Dermis blood vessel endothelial cell (primary cell): ENCODE measurements at regions not wholly inside any gene's neighbourhood (a gene's known extent, or its start where the extent isn't known, plus 50 kb on each side); places are given as distances from the start of the nearest gene placed in this dataset.

Source experiments
- DNase-seq: peaks from one replicate; pipeline ENCODE4 v3.0.0; 2010

DNA sequence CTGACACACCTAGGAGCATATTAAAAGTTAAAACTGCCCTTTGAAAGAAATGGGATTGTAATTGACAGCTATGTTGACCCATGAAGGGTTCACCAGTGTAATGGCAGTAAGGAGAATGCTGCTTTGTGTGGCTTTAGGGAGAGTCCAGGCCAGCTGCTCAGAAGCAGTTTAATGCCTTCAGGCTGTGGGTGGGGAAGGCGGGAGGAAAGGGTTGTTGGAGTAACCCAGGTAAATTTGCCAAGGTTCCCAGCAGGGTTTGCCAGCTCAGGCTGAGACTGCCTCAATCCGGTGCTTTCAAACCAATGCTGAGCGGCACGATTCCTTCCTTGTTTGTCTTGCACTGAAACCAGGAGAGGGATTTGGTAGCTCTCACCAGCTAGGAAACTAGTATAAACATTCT is 637.2 kb downstream of the INHBA start:
- DNase-seq: no peak

DNA sequence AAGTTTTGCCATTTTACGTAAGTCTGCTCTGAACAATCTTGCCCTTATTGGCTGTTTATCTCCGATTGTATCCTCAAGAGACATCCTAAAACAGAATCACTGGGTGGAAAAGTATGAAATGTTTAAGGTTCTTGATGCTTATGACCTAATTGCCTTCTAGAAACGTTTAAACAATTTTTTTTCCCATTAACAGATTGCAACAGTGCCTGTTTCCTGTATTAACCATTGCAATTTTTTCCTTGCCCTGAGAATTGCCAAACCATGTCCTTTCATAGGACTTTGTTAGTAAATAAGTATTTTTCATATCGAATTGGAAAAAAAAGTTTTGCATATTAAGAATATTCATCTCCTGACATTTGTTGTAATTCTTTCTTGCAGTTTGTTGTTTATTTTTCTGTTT is 639.8 kb downstream of the INHBA start:
- DNase-seq: no peak

DNA sequence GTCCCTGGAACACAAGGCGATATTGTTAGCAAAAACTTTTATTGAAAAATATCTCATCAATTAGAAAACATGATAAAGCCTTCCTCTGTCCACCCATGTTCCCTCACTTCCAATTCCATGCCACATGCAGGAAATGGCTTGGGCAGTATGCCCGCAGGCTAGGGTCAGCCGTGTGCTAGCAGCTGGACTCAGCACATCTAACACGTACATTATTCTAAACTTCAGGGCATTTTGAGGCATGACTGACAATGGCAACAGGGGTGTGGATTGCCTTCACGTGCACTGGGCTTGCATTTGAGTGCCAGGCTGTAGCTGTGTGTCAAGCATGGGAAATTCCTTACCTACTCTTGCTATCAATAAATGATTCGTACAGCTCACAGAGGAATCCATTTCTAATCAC is 642.1 kb downstream of the INHBA start:
- no peak for DNase-seq

DNA sequence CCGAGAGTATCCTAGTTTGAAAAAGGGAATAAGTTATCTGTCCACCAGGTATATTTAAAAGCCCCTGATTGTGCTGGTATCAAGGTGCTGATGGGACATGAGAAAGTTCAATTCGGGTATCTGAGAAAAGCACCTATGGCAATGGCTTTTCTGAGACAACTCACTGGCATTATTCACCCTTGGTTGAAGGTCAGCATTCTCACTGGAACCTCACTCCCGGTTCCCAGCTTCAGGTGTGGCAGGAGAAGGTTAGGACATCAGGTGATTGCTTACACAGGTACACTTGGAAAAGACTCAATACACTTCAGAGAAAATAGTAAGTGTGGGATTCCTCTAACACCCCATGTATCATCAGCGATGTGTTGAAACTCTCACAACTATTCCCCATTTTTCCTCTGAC is 643.1 kb downstream of the INHBA start:
- no peak for DNase-seq

DNA sequence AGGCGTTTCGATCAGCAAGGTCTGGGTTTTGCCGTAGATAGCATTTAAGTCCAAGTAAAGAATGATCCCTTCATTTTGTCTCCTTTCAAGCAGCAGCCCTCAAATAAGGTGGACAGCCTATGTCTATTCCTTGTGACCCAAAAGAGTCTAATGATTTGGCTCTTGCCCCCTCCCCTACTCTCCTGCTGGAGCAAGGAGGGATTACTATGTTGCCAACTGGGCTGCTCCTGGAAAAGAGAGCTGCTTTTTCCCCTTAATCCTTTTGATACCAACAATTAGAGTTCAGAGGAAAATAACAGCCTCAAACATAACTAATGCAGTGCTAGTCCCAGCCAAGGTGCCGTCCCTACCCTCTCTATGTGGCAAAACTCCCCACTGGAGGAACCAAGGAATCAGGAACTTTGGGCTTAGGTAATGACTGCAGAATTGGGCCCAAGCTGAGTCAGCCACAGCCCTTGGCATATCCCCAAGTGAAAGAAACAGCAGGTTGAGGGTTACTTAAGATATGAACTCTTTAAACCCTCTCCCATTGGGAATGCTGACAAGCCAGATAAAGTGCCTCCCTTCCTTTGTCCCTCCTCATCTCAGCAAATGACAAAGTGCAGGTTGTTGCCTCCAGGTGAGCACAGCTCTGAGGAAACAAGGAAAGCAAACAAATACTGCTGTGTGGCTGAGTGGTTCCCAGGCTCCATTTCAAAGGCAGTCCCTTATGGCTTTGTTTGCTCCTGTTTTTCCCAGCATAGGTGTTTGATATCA is 643.7 kb downstream of the INHBA start:
- no peak for DNase-seq

DNA sequence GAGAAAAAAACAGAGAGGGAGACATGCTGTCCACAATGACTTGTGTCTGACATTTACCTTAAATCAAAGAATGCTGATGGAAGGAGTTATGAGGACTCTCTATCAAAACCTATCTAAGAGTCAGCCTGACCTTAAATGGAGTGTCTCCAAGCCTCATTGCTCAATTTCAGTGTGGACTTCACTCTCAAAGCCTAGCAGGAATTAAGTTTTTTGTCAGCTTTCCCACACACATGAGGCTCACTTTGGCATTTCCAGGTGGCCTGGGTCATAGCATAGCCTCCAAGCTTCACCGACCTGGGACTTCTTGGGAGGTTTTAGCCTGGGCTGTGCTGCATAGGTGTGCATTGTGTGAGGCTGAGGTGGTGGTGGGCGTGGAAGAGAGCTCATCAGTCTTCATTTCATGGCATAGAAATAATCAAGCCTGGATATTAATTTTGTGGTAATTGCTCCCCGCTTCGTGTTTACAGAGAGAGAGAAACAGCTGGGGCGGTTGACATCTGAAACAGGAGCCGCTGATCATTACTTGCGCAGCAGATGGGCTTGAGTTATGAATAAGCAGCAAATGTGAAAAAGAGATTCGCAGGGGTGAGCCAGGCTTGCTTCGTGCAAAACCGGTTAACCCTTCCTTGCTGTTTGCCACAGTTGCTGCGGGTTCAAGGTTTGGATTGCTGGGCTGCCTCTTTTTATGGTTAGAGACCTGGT is 647.8 kb downstream of the INHBA start:
- DNase-seq: no peak

DNA sequence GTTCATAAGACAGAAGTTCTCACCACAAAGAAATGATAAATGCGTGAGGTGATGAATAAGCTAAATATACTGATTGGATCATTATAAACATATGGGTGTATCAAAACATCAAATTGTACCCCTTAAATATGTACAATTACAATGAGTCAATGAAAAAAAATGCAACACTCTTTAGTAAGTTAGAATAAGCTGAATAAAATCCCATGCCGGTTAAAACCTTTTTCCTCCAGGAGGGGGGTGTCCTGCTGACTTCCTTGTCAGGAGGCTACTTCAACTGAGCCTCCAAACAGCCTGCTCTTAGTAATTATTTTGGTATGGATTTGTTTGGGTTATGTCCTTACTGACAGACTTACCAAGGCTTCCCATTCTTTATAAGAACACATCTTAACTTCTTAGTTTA is 649.1 kb downstream of the INHBA start:
- DNase-seq: no peak

DNA sequence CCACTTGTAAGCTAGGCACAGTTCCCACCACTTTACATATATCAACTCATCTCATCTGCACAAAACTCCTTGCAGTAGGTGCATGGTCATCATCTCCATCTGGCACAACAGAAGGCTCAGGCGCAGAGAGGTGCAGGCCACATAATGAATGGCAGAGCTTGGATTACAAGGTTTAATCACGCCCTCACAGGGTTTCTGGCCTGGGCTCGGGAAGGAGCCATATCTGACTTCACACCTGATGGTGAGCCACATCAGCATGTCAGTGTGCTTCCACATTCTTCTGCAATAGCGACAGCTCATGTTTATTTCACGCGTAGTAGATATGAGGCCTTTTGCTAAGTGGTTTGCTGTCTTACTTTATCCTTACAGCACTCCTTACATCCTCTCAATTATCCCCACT is 650.2 kb downstream of the INHBA start:
- no peak for DNase-seq

DNA sequence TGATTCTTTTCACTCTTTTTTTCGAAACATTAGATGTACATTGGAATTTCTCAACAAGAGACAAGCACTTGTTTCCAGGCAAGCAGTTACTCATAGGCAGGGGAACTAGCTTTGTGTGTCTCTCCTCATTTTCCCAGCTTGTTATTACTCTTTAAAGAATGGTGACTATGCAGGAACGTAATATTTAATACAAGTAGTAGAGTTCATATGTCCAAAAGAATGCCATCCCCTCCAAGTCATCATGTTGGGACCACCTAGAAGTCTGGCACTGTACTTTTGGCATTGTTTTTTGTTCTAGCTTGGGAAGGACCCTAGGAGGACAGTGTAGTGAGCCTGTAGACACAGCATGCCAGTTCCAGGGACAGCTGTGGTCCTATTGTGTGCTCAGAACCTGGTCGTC is 650.7 kb downstream of the INHBA start:
- no peak for DNase-seq

DNA sequence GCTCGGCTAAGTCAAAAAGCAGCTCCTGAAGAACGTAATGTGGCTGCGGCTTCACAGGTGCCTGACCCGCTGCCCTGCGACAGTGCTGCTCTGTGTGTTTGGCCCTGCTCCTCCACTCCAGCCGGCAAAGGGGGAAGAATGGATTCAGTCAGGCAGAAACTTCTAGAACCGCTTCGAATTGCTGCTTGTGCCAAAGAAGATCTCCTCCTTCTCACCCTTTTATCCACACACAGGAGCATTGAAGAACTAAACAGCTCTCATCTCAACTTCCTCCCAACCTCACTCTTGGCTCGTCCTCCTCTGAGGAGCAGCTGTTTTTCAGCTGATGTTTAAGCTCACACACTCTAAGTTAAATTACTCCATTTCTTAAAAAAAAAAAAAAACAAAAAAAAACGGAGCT is 651.4 kb downstream of the INHBA start:
- no peak for DNase-seq

DNA sequence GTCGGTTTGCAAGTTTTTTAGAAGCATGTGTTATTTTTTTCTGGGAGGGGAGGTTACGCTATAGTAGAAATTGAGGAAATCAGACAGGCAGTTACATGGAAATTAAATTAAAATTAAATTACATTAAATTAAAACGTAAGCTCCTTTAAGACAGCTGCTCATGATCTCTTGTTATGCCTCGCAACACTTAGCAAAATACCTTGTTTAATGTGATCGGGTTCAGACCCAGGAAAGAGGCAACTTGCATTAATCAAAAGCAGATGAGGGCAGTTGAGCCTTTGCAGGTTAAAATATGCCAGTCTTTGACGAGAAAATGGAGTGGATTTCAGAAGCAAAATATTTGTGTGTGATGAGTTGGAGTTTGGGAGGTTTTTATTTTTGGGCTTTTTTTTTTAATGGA is 651.8 kb downstream of the INHBA start:
- no peak for DNase-seq

DNA sequence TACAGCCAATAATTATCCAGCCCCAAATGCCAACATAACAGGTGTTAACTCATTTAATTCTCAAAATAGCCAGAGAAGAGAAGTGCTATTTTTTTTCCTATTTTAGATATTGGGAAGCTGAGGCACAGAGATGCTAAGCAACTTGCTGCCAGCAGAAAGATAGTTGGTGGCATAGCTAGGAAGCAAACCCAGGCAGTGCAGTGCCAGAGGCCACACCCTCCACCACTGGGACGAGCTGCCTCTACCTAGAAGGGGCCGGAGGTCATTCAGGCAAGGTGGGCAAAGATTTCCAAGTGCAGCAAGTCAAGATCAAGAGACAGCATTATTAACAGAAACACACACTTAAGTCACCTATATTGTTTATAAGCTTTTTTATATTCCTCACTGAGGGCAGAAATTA is 654.1 kb downstream of the INHBA start:
- DNase-seq: no peak

DNA sequence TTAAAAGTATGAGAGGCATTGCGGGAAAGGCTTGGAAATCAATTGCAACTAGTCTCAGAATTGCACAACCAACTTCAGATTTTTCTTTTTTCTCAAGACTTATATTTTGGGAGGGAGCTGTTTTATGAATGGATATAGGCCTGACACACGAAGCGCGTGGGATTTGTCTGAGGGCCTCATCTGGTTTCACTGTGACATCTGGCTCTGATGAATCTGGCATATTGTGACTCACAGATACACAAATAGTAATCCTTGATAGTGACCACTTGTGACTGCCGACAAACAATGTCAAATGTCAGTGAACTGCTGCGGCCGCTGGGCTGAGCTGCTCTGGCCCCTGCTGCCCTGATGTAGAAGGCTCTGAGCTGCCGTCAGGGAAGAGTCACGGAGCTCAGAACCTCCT is 655.1 kb downstream of the INHBA start:
- DNase-seq: no peak

DNA sequence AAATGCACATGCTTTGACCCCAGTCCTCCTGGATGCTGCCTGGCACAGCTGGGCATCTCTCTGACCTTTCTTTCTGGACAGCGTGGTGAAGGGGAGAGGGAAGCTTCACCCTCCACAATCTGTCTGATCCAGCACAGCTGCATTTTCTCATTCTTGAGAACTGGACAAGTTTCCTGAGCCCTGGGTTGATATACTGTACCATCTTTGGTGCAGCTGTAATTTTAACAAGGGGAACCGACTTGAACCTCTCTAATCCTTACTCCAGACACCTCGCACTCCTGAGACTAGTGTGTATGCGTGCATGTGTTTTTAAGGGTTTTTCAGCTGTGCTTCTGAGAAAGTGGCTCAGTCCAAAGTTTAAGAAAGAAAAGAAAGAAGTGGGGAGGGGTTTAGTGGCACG is 655.7 kb downstream of the INHBA start:
- no peak for DNase-seq

DNA sequence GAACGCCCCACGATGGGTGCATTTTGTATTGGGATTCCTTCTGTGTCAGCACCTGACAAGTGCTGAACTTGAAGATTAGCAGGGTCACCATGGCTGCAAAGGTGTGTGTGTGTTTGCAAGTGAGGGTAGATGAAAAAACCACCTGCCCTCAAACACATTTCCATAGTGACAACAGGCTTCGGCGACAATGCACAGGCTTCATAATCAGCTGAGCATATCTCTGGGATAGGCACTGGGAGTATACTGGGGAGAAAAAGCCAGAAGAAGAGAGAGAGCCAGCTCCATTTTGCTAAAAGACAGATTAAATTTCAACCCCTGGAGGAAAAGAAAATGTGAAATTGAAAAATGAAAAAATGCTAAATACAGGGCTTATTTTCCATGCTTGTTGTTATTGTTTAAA is 656.1 kb downstream of the INHBA start:
- no peak for DNase-seq

DNA sequence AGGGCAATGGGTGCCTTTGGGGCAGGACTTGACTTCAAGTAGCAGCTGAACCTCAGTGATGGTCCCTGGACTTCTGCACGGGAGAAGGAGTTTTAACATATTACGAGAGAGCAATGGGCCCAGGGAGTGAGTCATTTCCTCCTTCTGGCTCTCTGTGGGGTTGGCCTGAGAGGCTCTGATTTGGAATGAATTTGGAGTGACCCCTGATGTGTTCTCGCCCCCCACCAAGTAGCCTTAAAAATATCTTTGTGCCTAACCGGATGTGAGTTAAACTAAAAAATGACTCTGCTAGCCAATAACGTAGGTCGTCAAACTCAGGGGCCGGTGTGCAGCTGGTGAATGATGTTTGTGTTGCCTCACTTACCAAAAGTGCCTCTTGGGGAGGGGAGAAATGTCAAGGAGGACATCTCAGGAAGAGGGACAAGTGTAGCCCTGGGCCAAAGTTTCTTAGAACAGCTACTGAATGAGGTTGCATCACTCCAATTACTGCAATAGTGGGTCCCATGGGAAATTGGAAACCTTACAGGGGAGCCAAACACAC is 656.6 kb downstream of the INHBA start:
- peak; percentile 13 for DNase-seq

DNA sequence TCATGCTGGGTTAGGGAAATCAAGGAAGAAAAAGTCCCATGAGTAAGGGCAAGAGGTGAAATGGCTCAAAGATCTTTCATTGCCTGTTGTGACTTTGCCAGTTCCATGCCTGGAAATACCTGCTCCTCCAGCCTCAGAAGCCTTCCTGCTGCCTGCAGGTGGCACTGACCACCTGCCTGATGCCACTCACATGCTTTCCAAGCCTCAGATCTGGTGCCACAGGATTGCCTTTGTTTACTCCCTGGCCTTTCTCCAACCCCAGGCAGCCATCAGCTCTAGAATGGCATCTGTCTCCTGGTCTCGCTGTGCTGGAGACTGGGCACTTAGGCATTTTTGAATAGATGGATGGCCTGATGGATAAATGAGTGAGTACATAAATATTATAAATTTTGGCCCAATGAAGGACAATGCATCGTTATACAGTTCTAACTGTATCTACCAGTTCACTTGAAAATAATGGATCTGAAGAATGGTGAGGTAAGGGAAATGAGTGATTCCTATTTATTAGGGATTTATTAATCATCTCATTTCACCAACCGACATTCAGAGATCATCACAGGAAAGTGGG is 657.2 kb downstream of the INHBA start:
- peak; percentile 37 for DNase-seq

DNA sequence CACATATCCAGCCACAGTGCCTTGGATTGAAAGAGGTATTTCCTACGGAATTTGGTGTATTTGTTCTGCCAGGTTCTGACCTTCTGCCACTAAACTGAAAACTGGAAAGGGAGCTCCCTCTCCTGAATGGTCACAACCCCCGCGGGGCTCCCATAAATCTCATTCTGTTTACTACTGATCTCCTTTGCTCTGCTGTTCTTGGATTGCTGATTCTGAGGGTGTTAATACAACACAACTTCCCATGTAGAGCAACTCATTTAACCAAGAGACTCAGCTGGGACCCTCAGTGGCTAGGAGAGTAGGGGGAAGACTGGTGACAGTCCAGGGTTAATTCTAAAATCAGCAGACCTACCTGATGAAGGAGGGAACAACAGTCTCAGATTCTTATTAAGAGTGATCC is 662.9 kb downstream of the INHBA start:
- no peak for DNase-seq

DNA sequence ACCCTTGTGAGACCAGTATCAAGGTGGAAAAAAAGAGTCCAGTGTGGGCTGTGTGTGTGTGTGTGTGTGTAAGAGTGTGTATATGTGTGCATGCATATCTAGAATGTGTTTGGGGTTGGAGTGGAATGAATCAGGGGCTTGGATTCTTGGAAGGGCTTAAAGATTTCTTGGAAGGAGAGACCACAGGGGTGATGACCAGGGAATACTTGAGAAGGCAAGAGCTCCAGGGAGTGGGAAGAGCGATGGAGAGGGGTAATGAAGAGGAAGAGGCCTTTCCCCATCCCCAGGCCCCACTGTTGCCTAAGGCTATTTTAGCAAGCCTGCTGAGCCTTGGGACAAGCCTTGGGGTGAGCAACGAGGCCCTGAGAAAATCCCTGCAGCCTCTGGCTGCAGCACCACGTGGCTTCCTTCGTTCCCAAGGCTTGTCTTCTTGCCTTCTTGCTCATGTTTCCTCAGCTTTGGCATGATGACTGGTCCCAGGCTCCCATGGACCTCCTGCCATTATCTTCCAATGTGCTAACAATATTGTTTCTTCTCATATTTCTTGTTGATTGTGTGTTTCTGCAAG is 663.4 kb downstream of the INHBA start:
- no peak for DNase-seq

DNA sequence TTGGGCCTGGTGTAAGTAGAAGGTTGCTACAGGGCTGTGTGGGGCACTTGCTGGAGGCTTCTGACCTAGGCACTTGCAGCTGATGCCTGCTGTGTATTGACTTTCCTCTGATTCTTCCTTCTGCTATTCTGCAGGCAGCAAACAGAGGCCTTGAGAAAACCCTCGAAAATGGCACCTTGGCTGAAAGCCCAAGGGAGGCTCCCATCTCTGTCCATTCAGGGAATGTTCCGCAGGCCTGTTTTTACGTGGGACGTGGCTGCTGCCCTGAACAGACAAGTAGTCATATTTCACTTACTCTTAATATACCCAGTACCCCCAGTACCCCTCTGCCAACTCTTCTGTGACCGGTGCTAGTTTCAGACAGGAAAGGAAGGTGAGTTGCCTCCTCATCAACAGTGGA is 664.7 kb downstream of the INHBA start:
- DNase-seq: no peak

DNA sequence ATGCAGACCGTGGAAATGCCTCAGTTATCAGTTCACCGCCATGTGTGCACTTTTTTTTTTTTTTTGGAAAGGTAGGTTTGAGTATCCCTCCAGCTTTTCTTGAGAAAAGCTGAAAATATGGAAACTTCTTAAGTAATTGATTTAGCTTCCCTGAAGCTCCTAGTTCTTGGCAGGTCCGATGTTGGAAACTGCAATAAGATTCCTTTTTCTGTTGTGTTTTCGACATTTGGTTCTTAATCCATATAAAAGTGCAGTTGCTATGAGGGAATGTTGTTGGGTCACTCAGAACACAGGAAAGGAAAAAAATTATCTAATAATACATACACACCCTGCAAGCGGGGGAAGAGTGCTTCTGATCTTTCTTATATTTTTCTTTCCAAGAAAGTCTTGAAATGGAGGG is 665.2 kb downstream of the INHBA start:
- no peak for DNase-seq

DNA sequence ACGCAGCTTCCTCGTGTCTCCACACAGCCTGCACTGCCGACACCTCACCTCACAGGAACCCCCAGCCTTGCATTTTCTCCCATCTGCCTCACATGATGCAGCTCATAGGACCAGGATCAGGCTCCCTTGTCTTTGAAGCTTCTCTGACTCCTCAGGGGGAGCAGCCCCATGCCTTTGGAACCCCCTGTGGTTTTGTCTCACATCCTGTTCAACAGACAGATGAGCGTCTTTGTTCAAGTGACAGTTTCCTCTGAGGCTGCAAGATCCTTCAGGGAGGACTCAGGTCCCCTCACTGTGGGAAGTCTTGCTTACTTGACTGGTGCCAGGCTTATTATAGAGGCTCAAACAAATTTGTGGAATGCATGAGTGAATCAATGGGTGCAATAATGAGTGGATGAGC is 667.1 kb downstream of the INHBA start:
- no peak for DNase-seq

DNA sequence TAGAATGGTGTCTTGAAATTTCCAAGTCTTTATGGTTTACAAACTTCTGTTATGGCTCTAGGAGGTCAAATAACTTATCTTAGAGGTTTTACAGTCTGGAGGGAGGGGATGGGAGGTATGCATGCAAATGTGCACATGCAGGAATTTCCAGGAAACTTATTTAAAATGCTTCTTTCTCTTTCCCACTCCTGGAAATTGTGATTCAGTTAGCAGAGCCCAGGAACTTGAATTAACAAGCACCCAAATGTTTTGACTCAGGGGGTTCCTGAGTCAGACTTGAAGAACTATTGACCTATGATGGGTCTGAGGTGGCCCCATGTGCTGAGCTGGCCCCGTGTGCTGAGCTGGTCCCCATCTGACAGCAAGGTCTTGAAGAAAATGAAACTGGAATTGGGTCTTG is 669.4 kb downstream of the INHBA start:
- DNase-seq: no peak

DNA sequence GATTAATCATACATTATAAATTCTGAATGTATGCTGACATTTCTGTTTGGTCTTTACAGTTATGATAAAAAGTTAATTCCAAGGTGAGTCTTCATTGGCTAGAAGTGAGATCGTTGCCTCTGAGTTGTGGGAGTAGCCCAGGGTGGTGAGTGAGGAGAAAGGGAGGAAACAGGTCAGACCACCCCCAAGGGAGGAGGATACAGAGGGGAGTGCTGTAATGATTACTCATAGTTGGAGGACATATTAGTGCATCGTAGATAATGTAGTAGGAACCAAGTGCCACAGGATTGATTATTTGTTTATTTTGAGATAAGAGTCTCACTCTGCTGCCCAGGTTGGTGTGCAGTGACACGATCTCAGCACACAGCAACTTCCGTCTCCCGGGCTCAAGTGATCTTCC is 672.2 kb downstream of the INHBA start:
- DNase-seq: no peak
